ENCODE measurements at regions not wholly inside any gene's neighbourhood (a gene's known extent, or its start where the extent isn't known, plus 50 kb on each side); places are given as distances from the start of the nearest gene placed in this dataset.

- TF ChIP-seq ZNF274 (IDR thresholded peaks at IDR 0.05; ENCODE audit: low read depth, low read length) (no peak), YY1 (IDR thresholded peaks at IDR 0.05; ENCODE audit: insufficient read depth, insufficient read length) (no peak), SUZ12 (IDR thresholded peaks at IDR 0.05; ENCODE audit: extremely low read depth, insufficient read depth, insufficient read length) (no peak)
Observed at GRCh38 chr11:69377029-69377952, 83.3 kb downstream of the MYEOV start.

All from NT2/D1 (cell line).